Stimulated activated naive CD8-positive, alpha-beta T cell treated with anti-CD3 and anti-CD28 coated beads, Interleukin-15, Interleukin-2, amounts not matched to agents 100 ng/mL and 50 ng/mL, for 24 hours (primary cell): ENCODE measurements at regions not wholly inside any gene's neighbourhood (a gene's known extent, or its start where the extent isn't known, plus 50 kb on each side); places are given as distances from the start of the nearest gene placed in this dataset.

Source experiments
- H3K27ac Mint-ChIP-seq: one replicate; pipeline ENCODE4 v1.8.0; 2021; ENCODE audit warnings: mild to moderate bottlenecking, mixed read lengths
- H3K27me3 Mint-ChIP-seq: one replicate; pipeline ENCODE4 v1.8.0; 2021; ENCODE audit warnings: mixed read lengths
- H3K36me3 Mint-ChIP-seq: one replicate; pipeline ENCODE4 v1.8.0; 2021; ENCODE audit warnings: low read depth, mixed read lengths
- H3K4me1 Mint-ChIP-seq: one replicate; pipeline ENCODE4 v1.8.0; 2021; ENCODE audit warnings: low read depth, mixed read lengths
- H3K4me3 Mint-ChIP-seq: one replicate; pipeline ENCODE4 v1.8.0; 2021; ENCODE audit warnings: mild to moderate bottlenecking, mixed read lengths
- H3K9me3 Mint-ChIP-seq: one replicate; pipeline ENCODE4 v1.8.0; 2021; ENCODE audit warnings: mixed read lengths

DNA sequence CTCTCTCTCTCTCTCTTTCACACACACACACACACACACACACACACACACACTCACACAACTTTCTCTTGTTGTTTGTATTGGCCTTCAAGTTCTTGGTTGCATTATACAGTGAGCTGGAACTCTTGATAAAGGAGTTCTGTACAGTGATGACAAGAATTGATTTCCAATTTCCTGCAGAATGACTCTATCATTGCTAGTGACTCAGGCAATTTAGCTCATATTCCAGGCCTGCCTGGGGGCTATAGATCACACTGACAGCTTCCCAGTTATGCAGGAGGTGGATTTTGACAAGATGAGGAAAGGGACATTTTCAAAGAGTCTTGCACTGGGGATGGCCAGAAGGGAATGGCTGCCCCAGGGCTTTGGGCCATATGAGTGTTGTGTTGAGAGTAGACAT lies 508.8 kb downstream of the TYW1 start:
- Mint-ChIP-seq H3K27me3 (no peaks in the 10 kb centered on the region), H3K4me3 (no peak overlapping the region), H3K27ac (no peak overlapping the region), H3K4me1 (no peaks in the 10 kb centered on the region), H3K9me3 (peaks cover 9% of the 10 kb centered on the region), H3K36me3 (no peaks in the 10 kb centered on the region)

GRCh38 chr7:67512481-67512880 lies 515.8 kb downstream of the TYW1 start:
- H3K4me1 Mint-ChIP-seq, result no peaks in the 10 kb centered on the region
- H3K27me3 Mint-ChIP-seq, result no peaks in the 10 kb centered on the region
- H3K9me3 Mint-ChIP-seq, result peaks cover 4% of the 10 kb centered on the region
- no peak overlapping the region for H3K4me3 Mint-ChIP-seq
- no peaks in the 10 kb centered on the region for H3K36me3 Mint-ChIP-seq
- H3K27ac Mint-ChIP-seq, result no peak overlapping the region

- H3K9me3 Mint-ChIP-seq, result peaks cover 13% of the 10 kb centered on the region
- H3K27ac Mint-ChIP-seq, result no peak overlapping the region
- H3K36me3 Mint-ChIP-seq, result no peaks in the 10 kb centered on the region
- no peaks in the 10 kb centered on the region for H3K4me1 Mint-ChIP-seq
- no peak overlapping the region for H3K4me3 Mint-ChIP-seq
- H3K27me3 Mint-ChIP-seq, result no peaks in the 10 kb centered on the region
Observed at GRCh38 chr7:67518580-67518979, 521.9 kb downstream of the TYW1 start.

- H3K9me3 Mint-ChIP-seq, result peaks cover 17% of the 10 kb centered on the region
- H3K36me3 Mint-ChIP-seq, result no peaks in the 10 kb centered on the region
- H3K4me3 Mint-ChIP-seq, result no peak overlapping the region
Observed at GRCh38 chr7:67519171-67519570, 522.5 kb downstream of the TYW1 start.

GRCh38 chr7:67522504-67522903 lies 525.9 kb downstream of the TYW1 start:
- Mint-ChIP-seq H3K27me3 (no peaks in the 10 kb centered on the region), H3K27ac (no peak overlapping the region), H3K9me3 (peaks cover 17% of the 10 kb centered on the region), H3K4me1 (no peaks in the 10 kb centered on the region), H3K4me3 (no peak overlapping the region), H3K36me3 (no peaks in the 10 kb centered on the region)

More at GRCh38 chr7:67519171-67519570, 522.5 kb downstream of the TYW1 start:
- Mint-ChIP-seq H3K27me3 (no peaks in the 10 kb centered on the region), H3K4me1 (no peaks in the 10 kb centered on the region), H3K27ac (no peak overlapping the region)

- Mint-ChIP-seq H3K4me3 (no peak overlapping the region), H3K36me3 (no peaks in the 10 kb centered on the region), H3K4me1 (no peaks in the 10 kb centered on the region), H3K27ac (no peak overlapping the region), H3K27me3 (no peaks in the 10 kb centered on the region), H3K9me3 (peaks cover 17% of the 10 kb centered on the region)
Observed at GRCh38 chr7:67523713-67524112, 527.1 kb downstream of the TYW1 start.

GRCh38 chr7:67525588-67525987 lies 529.0 kb downstream of the TYW1 start:
- Mint-ChIP-seq H3K4me1 (no peaks in the 10 kb centered on the region), H3K9me3 (peaks cover 9% of the 10 kb centered on the region), H3K4me3 (no peak overlapping the region), H3K27ac (no peak overlapping the region), H3K27me3 (no peaks in the 10 kb centered on the region), H3K36me3 (no peaks in the 10 kb centered on the region)

GRCh38 chr7:67535241-67535989 lies 538.8 kb downstream of the TYW1 start:
- H3K27me3 Mint-ChIP-seq, result no peaks in the 10 kb centered on the region
- no peak overlapping the region for H3K4me3 Mint-ChIP-seq
- no peaks in the 10 kb centered on the region for H3K4me1 Mint-ChIP-seq
- H3K36me3 Mint-ChIP-seq, result no peaks in the 10 kb centered on the region
- H3K27ac Mint-ChIP-seq, result no peak overlapping the region
- peaks cover 11% of the 10 kb centered on the region for H3K9me3 Mint-ChIP-seq

DNA sequence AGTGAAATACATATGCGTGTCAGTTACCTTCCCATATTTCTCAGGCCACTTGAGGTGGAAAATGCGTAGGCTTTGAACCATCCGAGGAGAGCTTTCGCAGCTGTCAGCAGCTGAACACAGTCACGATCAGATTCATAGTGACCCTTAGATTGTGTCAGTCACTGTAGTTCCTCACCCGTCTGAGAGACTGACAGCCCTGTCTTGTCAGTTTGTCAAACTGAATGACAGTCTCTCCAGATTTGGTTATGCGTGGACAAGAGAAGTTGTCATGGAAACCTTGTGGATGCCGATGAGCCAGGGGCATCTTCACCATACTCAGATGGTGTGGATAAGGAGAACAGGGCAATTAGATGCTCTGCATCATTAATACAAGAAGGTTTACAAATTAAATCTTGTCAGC lies 546.3 kb downstream of the TYW1 start:
- Mint-ChIP-seq H3K9me3 (peaks cover 4% of the 10 kb centered on the region), H3K27ac (no peak overlapping the region), H3K4me1 (no peaks in the 10 kb centered on the region), H3K4me3 (no peak overlapping the region), H3K27me3 (no peaks in the 10 kb centered on the region), H3K36me3 (no peaks in the 10 kb centered on the region)

DNA sequence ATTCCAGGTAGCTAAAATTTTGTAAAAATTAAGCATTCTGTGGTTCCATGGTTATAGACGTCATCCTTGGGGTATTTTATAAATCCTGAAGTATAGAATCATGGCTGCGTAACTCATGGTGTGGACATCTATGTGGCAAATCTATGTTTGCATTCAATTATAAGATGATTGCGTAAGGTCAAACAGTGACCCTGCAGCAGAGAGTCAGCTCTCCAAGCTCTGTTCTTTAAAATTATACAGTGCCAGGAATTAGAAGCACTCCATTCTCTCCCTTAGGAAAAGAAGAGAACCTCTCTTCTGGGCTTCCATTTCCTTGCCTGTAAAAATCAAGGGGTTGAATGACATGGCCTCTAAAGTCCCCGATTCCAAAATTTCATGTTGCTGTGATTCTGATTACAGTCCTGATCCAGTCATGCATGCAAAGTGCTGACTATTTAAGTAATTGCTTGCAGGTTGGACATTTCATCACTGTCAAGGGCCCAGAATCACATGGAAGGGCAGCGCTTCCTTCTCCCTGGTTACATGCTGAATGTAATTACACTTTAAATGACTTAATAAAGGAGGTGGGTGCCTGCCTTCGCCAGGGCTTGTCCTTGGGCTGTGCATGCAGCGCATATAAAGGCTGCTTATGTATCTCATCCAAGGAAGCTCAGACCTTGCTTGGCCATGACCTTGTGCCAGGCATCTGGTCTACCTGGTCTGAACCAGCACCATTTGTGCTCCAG lies 550.7 kb downstream of the TYW1 start:
- no peaks in the 10 kb centered on the region for H3K36me3 Mint-ChIP-seq
- H3K27ac Mint-ChIP-seq, result no peak overlapping the region
- H3K4me1 Mint-ChIP-seq, result no peaks in the 10 kb centered on the region
- H3K27me3 Mint-ChIP-seq, result no peaks in the 10 kb centered on the region
- peaks cover 16% of the 10 kb centered on the region for H3K9me3 Mint-ChIP-seq
- H3K4me3 Mint-ChIP-seq, result no peak overlapping the region

GRCh38 chr7:67549126-67549525 lies 552.5 kb downstream of the TYW1 start:
- peaks cover 16% of the 10 kb centered on the region for H3K9me3 Mint-ChIP-seq
- H3K36me3 Mint-ChIP-seq, result no peaks in the 10 kb centered on the region
- H3K27me3 Mint-ChIP-seq, result no peaks in the 10 kb centered on the region
- H3K4me3 Mint-ChIP-seq, result no peak overlapping the region
- H3K4me1 Mint-ChIP-seq, result no peaks in the 10 kb centered on the region
- H3K27ac Mint-ChIP-seq, result no peak overlapping the region

- Mint-ChIP-seq H3K9me3 (peaks cover 16% of the 10 kb centered on the region), H3K36me3 (no peaks in the 10 kb centered on the region), H3K27me3 (no peaks in the 10 kb centered on the region), H3K4me1 (no peaks in the 10 kb centered on the region), H3K4me3 (no peak overlapping the region), H3K27ac (no peak overlapping the region)
Observed at GRCh38 chr7:67550801-67551436, 554.3 kb downstream of the TYW1 start.

DNA sequence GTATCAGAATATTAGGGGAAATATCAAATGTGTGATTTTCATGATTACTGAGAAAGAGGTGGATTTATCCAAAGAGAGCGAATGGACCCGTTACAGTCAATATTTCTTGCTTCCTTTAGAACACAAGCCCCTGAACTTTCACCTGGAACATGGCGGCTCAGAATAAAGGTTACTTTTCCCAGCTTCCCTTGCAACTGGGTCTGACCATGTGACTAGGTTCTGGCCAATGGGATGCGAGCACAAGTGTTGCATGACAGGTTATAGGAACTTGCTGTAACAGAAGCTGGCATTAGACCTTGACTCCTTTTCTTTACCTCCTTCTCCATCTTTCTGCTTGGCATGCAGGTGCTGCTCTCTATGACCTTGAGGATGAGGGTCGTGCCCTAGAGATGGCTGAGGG lies 556.1 kb downstream of the TYW1 start:
- Mint-ChIP-seq H3K27ac (no peak overlapping the region), H3K4me3 (no peak overlapping the region), H3K36me3 (no peaks in the 10 kb centered on the region), H3K9me3 (peaks cover 14% of the 10 kb centered on the region), H3K27me3 (no peaks in the 10 kb centered on the region), H3K4me1 (no peaks in the 10 kb centered on the region)

DNA sequence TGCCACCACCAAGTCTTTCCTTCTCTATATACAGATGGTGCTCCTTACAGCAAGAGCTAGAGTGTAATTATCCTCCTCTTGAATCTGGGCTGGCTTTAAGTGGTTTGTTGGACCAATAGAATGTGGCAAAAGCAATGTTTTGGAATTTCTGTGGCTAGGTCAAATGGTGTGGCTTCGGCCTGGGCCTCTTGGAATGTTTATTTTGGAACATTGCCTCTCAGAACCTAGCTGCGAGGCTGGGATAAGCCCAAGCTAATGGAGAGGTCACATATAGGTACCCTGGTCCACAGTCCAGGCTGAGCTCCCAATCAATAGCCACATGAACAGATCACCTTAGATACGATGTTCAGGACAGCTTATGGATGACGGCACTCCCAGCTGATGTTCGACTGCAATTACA lies 556.7 kb downstream of the TYW1 start:
- no peaks in the 10 kb centered on the region for H3K36me3 Mint-ChIP-seq
- H3K27me3 Mint-ChIP-seq, result no peaks in the 10 kb centered on the region
- H3K4me1 Mint-ChIP-seq, result no peaks in the 10 kb centered on the region
- H3K27ac Mint-ChIP-seq, result no peak overlapping the region
- no peak overlapping the region for H3K4me3 Mint-ChIP-seq
- H3K9me3 Mint-ChIP-seq, result peaks cover 13% of the 10 kb centered on the region

GRCh38 chr7:67554986-67555385 lies 558.4 kb downstream of the TYW1 start:
- no peaks in the 10 kb centered on the region for H3K36me3 Mint-ChIP-seq
- no peak overlapping the region for H3K27ac Mint-ChIP-seq
- no peak overlapping the region for H3K4me3 Mint-ChIP-seq

More at GRCh38 chr7:67554986-67555385, 558.4 kb downstream of the TYW1 start:
- Mint-ChIP-seq H3K9me3 (peaks cover 15% of the 10 kb centered on the region), H3K4me1 (no peaks in the 10 kb centered on the region), H3K27me3 (no peaks in the 10 kb centered on the region)
